Activated CD8-positive, alpha-beta memory T cell treated with anti-CD3 and anti-CD28 coated beads, Interleukin-2, amount 10 ng/mL, durations not matched to agents 7 days and 5 days (primary cell): ENCODE measurements at regions not wholly inside any gene's neighbourhood (a gene's known extent, or its start where the extent isn't known, plus 50 kb on each side); places are given as distances from the start of the nearest gene placed in this dataset.

Experiments
- ATAC-seq: fragments of 150-1000 bp; cut with Tn5 transposase; one replicate; pipeline ENCODE4 v1.10.0; 2021; ENCODE audit warnings: moderate library complexity
- CTCF ChIA-PET: fragments of 350-600 bp; sonication (Branson Sonifier 250); formaldehyde crosslinking; loops from one replicate; lab custom pipeline; 2021; ENCODE audit warnings: antibody characterized with exemption; lab: Charles Lee
- DNase-seq: peaks from one replicate; pipeline ENCODE4 v3.0.0-alpha.2; 2020
- H3K27ac Mint-ChIP-seq: one replicate; pipeline ENCODE4 v1.8.0; 2021; ENCODE audit warnings: mild to moderate bottlenecking, mixed read lengths
- H3K27me3 Mint-ChIP-seq: one replicate; pipeline ENCODE4 v1.8.0; 2021; ENCODE audit warnings: mixed read lengths
- H3K36me3 Mint-ChIP-seq: one replicate; pipeline ENCODE4 v1.8.0; 2021; ENCODE audit warnings: mild to moderate bottlenecking, mixed read lengths
- H3K4me1 Mint-ChIP-seq: one replicate; pipeline ENCODE4 v1.8.0; 2021; ENCODE audit warnings: mixed read lengths
- H3K4me3 Mint-ChIP-seq: one replicate; pipeline ENCODE4 v1.8.0; 2021; ENCODE audit warnings: mild to moderate bottlenecking, moderate library complexity, mixed read lengths
- H3K9me3 Mint-ChIP-seq: one replicate; pipeline ENCODE4 v1.8.0; 2022; ENCODE audit warnings: low read depth, mixed read lengths

DNA sequence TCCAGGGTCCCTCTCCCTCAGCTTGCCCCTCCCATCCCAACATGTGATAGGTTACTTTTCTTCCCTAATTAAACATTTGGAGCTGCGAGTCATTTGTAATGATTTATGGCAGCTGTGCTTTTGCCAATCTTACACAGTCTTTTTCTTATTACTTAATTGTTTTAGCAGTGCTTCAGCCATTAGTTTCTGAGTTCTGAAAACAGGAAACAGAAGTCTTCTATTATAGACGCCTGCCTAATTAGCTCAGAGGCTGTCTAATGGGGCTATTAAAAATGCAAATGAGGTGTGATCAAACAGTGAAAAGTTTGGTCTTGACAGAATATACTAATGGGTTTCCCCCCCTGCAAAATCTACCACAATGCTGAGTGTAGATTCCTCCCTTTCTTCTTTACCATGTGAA, 388.3 kb upstream of the CELF4 start:
- H3K27me3 Mint-ChIP-seq, result no peaks in the 10 kb centered on the region
- no peak for DNase-seq
- ATAC-seq, result no peak
- H3K27ac Mint-ChIP-seq, result no peak overlapping the region
- no peak overlapping the region for H3K4me3 Mint-ChIP-seq
- no peaks in the 10 kb centered on the region for H3K36me3 Mint-ChIP-seq
- H3K9me3 Mint-ChIP-seq, result peaks cover 12% of the 10 kb centered on the region
- no peaks in the 10 kb centered on the region for H3K4me1 Mint-ChIP-seq
- CTCF ChIA-PET, result no interaction called here

GRCh38 chr18:37948471-37948870, 382.9 kb upstream of the CELF4 start:
- CTCF ChIA-PET, result no interaction called here
- H3K4me1 Mint-ChIP-seq, result no peaks in the 10 kb centered on the region
- no peaks in the 10 kb centered on the region for H3K36me3 Mint-ChIP-seq
- H3K27me3 Mint-ChIP-seq, result no peaks in the 10 kb centered on the region
- no peak overlapping the region for H3K4me3 Mint-ChIP-seq
- no peak for ATAC-seq
- no peak overlapping the region for H3K27ac Mint-ChIP-seq
- no peak for DNase-seq
- peaks cover 8% of the 10 kb centered on the region for H3K9me3 Mint-ChIP-seq

DNA sequence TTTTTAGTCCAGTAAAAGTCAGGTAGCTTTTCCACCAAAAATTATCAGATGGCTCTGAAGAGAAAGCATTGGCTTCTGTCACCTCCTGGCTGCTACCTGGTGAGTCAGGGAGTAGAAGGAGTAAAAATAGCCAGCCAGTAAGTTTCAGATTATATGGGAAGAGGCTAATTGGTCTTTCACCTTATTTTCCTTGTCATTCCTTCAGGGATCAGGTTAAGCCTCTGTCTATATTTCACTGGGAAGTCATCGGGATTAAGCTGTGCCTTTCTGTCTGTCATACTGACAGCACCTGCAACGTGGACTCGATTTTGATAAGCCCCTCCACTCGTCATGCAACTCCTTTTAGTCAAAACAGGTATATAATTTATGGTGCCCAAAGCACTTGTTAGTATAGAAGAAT, 380.7 kb upstream of the CELF4 start:
- CTCF ChIA-PET, result no interaction called here
- no peak for ATAC-seq
- Mint-ChIP-seq H3K4me1 (no peaks in the 10 kb centered on the region), H3K27ac (no peak overlapping the region), H3K36me3 (no peaks in the 10 kb centered on the region), H3K4me3 (no peak overlapping the region), H3K9me3 (peaks cover 8% of the 10 kb centered on the region), H3K27me3 (no peaks in the 10 kb centered on the region)
- DNase-seq, result no peak

- Mint-ChIP-seq H3K36me3 (no peaks in the 10 kb centered on the region), H3K27me3 (no peaks in the 10 kb centered on the region), H3K27ac (no peak overlapping the region), H3K9me3 (peaks cover 1% of the 10 kb centered on the region), H3K4me1 (no peaks in the 10 kb centered on the region), H3K4me3 (no peak overlapping the region)
- CTCF ChIA-PET, result no interaction called here
- no peak for ATAC-seq
- no peak for DNase-seq
Observed at GRCh38 chr18:37944700-37945270, 379.2 kb upstream of the CELF4 start.

GRCh38 chr18:37937287-37937686, 371.7 kb upstream of the CELF4 start:
- ATAC-seq (no peak), DNase-seq (no peak)
- CTCF ChIA-PET, result no interaction called here
- H3K4me1 Mint-ChIP-seq, result no peaks in the 10 kb centered on the region
- no peaks in the 10 kb centered on the region for H3K36me3 Mint-ChIP-seq
- peaks cover 5% of the 10 kb centered on the region for H3K9me3 Mint-ChIP-seq
- no peaks in the 10 kb centered on the region for H3K27me3 Mint-ChIP-seq
- no peak overlapping the region for H3K27ac Mint-ChIP-seq
- no peak overlapping the region for H3K4me3 Mint-ChIP-seq

DNA sequence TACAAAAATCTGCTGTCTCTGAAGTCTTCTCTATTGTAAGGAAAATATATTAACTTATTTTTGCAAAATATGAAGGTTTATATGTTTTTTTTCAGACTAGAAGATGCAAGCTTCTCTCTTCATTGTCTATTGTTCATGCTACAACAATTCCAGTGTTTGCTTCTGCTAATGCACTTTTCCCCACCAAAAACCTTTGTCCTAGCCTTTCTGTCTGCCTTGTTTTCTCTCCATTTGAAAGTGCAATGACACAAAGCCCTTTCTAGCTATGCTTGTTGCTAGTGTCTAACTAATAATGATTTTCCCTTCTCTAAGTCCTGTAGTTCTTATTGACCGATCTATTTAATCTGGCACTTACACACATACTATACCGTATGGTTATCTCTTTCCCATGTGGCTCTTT, 369.5 kb upstream of the CELF4 start:
- Mint-ChIP-seq H3K4me1 (no peaks in the 10 kb centered on the region), H3K27me3 (no peaks in the 10 kb centered on the region), H3K27ac (no peak overlapping the region), H3K36me3 (no peaks in the 10 kb centered on the region), H3K9me3 (peaks cover 10% of the 10 kb centered on the region), H3K4me3 (no peak overlapping the region)
- ATAC-seq, result no peak
- CTCF ChIA-PET, result no interaction called here
- no peak for DNase-seq

DNA sequence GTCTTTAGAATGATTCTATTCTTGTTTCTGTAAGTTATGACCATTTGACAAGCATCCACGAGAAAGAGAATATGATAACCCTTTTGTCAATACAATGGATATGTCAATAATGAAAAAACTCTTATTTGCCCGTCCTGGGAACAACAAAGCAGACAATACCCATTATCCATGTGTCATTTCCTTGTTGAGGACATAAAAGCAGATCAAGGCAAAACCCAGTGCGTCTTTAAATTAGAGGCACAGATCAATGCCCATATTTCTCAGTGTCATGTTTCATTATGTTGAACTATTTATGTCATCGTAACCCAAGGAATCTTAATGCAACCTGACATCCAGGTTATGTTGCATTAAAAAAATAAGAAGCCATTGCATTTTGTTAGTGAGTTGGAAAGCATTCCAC, 365.0 kb upstream of the CELF4 start:
- Mint-ChIP-seq H3K9me3 (peaks cover 7% of the 10 kb centered on the region), H3K27me3 (no peaks in the 10 kb centered on the region), H3K4me1 (no peaks in the 10 kb centered on the region), H3K36me3 (no peaks in the 10 kb centered on the region), H3K27ac (no peak overlapping the region), H3K4me3 (no peak overlapping the region)
- DNase-seq, result no peak
- CTCF ChIA-PET, result no interaction called here
- no peak for ATAC-seq

GRCh38 chr18:37922162-37922561, 356.6 kb upstream of the CELF4 start:
- no peak overlapping the region for H3K27ac Mint-ChIP-seq
- H3K27me3 Mint-ChIP-seq, result no peaks in the 10 kb centered on the region
- no peak overlapping the region for H3K4me3 Mint-ChIP-seq
- H3K36me3 Mint-ChIP-seq, result no peaks in the 10 kb centered on the region
- H3K4me1 Mint-ChIP-seq, result no peaks in the 10 kb centered on the region
- DNase-seq (no peak), ATAC-seq (no peak)
- peaks cover 2% of the 10 kb centered on the region for H3K9me3 Mint-ChIP-seq
- CTCF ChIA-PET, result no interaction called here

DNA sequence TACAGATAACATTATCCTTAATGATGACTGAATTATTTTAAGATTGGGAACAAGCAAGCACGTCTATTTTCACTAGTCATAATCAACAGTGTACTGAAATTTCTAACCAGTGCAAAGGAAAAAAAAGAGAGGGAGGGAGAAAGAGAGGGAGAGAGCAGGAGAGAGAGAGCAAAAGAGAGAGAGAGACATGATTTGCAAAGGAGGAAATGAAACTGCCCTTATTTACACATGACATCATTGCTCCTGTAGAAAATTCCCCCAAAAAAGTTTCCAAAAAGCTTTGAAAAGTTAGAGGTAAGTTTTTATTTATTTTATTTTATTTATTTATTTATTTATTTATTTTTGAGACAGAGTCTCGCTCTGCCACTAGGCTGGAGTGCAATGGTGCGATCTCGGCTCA, 355.3 kb upstream of the CELF4 start:
- DNase-seq (no peak), ATAC-seq (no peak)
- H3K9me3 Mint-ChIP-seq, result peaks cover 2% of the 10 kb centered on the region
- no peak overlapping the region for H3K4me3 Mint-ChIP-seq
- H3K27me3 Mint-ChIP-seq, result no peaks in the 10 kb centered on the region
- no peak overlapping the region for H3K27ac Mint-ChIP-seq
- H3K36me3 Mint-ChIP-seq, result no peaks in the 10 kb centered on the region
- CTCF ChIA-PET, result no interaction called here
- no peaks in the 10 kb centered on the region for H3K4me1 Mint-ChIP-seq

- CTCF ChIA-PET, result no interaction called here
- ATAC-seq, result no peak
- no peak for DNase-seq
- H3K36me3 Mint-ChIP-seq, result no peaks in the 10 kb centered on the region
- peaks cover 6% of the 10 kb centered on the region for H3K9me3 Mint-ChIP-seq
- no peaks in the 10 kb centered on the region for H3K27me3 Mint-ChIP-seq
- H3K27ac Mint-ChIP-seq, result no peak overlapping the region
- H3K4me1 Mint-ChIP-seq, result no peaks in the 10 kb centered on the region
- no peak overlapping the region for H3K4me3 Mint-ChIP-seq
Observed at GRCh38 chr18:37913051-37913450, 347.5 kb upstream of the CELF4 start.

DNA sequence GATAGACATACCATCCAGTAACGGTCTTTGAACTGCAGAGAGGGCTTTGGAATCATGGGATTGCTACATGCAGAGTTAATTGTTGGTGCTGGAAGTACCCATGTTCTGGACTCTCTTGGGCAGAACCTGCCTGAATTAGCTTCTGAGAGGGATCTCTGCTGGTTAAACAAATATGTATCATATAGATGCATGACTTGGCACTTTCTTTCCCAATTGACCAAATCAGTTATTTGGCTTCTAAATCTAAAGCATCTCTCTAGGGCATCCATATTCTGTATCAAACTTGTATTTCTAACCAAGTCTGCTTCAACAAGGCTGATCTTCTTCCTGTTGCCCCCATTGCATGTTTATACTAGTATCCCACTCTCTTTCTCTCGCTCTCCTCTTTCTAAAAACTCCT, 336.7 kb upstream of the CELF4 start:
- Mint-ChIP-seq H3K36me3 (no peaks in the 10 kb centered on the region), H3K9me3 (no peaks in the 10 kb centered on the region)

DNA sequence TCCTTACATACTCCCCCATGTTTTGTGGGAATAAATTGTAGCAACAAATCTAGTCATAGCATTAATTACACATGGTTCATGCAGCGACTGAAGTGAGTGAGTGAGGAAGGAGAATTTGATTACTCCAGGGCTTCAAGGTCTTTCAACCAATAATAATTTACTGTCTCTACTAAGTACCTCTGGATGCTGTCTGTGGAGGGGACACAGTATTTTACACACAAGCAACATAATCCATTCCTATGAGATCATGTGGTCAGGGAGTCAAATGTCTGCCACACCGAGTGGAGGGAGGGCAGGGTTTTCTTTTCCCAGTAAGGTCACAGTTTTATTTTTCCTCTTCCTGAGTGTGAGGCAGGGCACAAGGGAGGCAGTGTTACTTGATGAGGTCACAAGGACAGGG, 334.7 kb upstream of the CELF4 start:
- H3K27me3 Mint-ChIP-seq, result no peaks in the 10 kb centered on the region
- CTCF ChIA-PET, result no interaction called here
- H3K4me1 Mint-ChIP-seq, result no peaks in the 10 kb centered on the region
- H3K36me3 Mint-ChIP-seq, result no peaks in the 10 kb centered on the region
- no peak for ATAC-seq
- no peak for DNase-seq
- H3K9me3 Mint-ChIP-seq, result peaks cover 2% of the 10 kb centered on the region
- no peak overlapping the region for H3K4me3 Mint-ChIP-seq
- no peak overlapping the region for H3K27ac Mint-ChIP-seq

More for the DNA sequence above, 336.7 kb upstream of the CELF4 start:
- CTCF ChIA-PET, result no interaction called here
- ATAC-seq, result no peak
- no peak overlapping the region for H3K27ac Mint-ChIP-seq
- no peaks in the 10 kb centered on the region for H3K4me1 Mint-ChIP-seq
- no peak for DNase-seq
- H3K4me3 Mint-ChIP-seq, result no peak overlapping the region
- no peaks in the 10 kb centered on the region for H3K27me3 Mint-ChIP-seq

- Mint-ChIP-seq H3K27ac (no peak overlapping the region), H3K36me3 (no peaks in the 10 kb centered on the region), H3K27me3 (no peaks in the 10 kb centered on the region), H3K9me3 (peaks cover under 1% of the 10 kb centered on the region), H3K4me1 (no peaks in the 10 kb centered on the region), H3K4me3 (no peak overlapping the region)
- no peak for DNase-seq
- ATAC-seq, result no peak
- CTCF ChIA-PET, result no interaction called here
Observed at GRCh38 chr18:37889963-37890362, 324.4 kb upstream of the CELF4 start.

GRCh38 chr18:37874721-37875120, 309.1 kb upstream of the CELF4 start:
- Mint-ChIP-seq H3K27me3 (no peaks in the 10 kb centered on the region), H3K9me3 (peaks cover 2% of the 10 kb centered on the region), H3K27ac (no peak overlapping the region), H3K4me3 (no peak overlapping the region), H3K4me1 (no peaks in the 10 kb centered on the region), H3K36me3 (no peaks in the 10 kb centered on the region)
- DNase-seq (no peak), ATAC-seq (no peak)
- CTCF ChIA-PET, result no interaction called here

DNA sequence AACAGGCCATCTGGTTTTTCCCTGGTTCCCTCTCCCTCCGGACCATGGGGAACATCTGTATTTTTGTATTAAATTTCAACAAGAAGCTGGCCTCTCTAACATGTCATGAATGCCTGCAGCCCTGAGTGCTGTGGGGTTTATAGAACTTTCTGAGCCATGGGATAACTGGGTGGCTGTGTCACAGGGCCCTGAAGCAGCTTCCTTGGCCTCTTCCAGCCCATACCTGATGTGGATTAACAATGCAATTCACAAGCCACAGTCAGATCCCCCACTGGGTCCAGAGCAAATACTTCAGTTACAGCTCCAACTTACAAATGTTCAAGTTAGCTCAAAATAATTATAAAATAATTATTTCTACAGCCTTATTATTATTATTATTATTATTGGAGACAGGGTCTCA, 307.8 kb upstream of the CELF4 start:
- no peak for DNase-seq
- Mint-ChIP-seq H3K4me3 (no peak overlapping the region), H3K27me3 (no peaks in the 10 kb centered on the region), H3K36me3 (no peaks in the 10 kb centered on the region), H3K27ac (no peak overlapping the region), H3K4me1 (no peaks in the 10 kb centered on the region), H3K9me3 (peaks cover 2% of the 10 kb centered on the region)
- no peak for ATAC-seq
- CTCF ChIA-PET, result no interaction called here
